Caki2 (cell line): ENCODE measurements at regions not wholly inside any gene's neighbourhood (a gene's known extent, or its start where the extent isn't known, plus 50 kb on each side); places are given as distances from the start of the nearest gene placed in this dataset.
A peak's percentile ranks its signal among the peaks of the same experiment; 100 is the strongest.
"Not testable (repeated sequence)": the region's sequence is repeated elsewhere in the genome, so short reads cannot be mapped to it uniquely, and the experiment has no call there.

Experiments used
- DNase-seq: peaks from one replicate; pipeline ENCODE4 v3.0.0-alpha.2; 2015; ENCODE audit warnings: low read depth
- in situ Hi-C: cut with HindIII; loops from 2 replicates; pipeline ENCODE4 v1.10.0; 2016; ENCODE audit warnings: low sequenced_read_pairs, low pct_unique_long_range_greater_than_20kb, mixed read lengths

- DNase-seq, in situ Hi-C loops: not testable (repeated sequence)
These were observed 114.2 kb upstream of the FBXO28 start for GRCh38 chr1:223999761-224000160.

- DNase-seq, in situ Hi-C loops: not testable (repeated sequence)
These were observed 115.0 kb upstream of the FBXO28 start for GRCh38 chr1:223998676-223999455.

- DNase-seq, in situ Hi-C loops: not testable (repeated sequence)
These were observed 117.5 kb upstream of the FBXO28 start for GRCh38 chr1:223996376-223996775.

GRCh38 chr1:223992456-223993246 is 121.3 kb upstream of the FBXO28 start:
- in situ Hi-C loops, result not testable (repeated sequence)
- DNase-seq, result peak; percentile 99

- in situ Hi-C loops, DNase-seq: not testable (repeated sequence)
These were observed 122.5 kb upstream of the FBXO28 start for GRCh38 chr1:223991297-223991857.

- in situ Hi-C loops, DNase-seq: not testable (repeated sequence)
These were observed 116.2 kb upstream of the TP53BP2 start for GRCh38 chr1:223961985-223962384.

- in situ Hi-C loops, DNase-seq: not testable (repeated sequence)
These were observed 107.1 kb upstream of the TP53BP2 start for GRCh38 chr1:223952801-223953200.

- in situ Hi-C loops, DNase-seq: not testable (repeated sequence)
These were observed 105.8 kb upstream of the TP53BP2 start for GRCh38 chr1:223951551-223951950.

GRCh38 chr1:223949944-223950343 is 104.2 kb upstream of the TP53BP2 start:
- DNase-seq, in situ Hi-C loops: not testable (repeated sequence)

GRCh38 chr1:223948041-223948440 is 102.3 kb upstream of the TP53BP2 start:
- DNase-seq, in situ Hi-C loops: not testable (repeated sequence)

- in situ Hi-C loops, DNase-seq: not testable (repeated sequence)
These were observed 90.8 kb upstream of the TP53BP2 start for GRCh38 chr1:223936592-223936991.

GRCh38 chr1:223931476-223931875 is 85.7 kb upstream of the TP53BP2 start:
- DNase-seq, in situ Hi-C loops: not testable (repeated sequence)

- in situ Hi-C loops, DNase-seq: not testable (repeated sequence)
These were observed 75.1 kb upstream of the TP53BP2 start for GRCh38 chr1:223920805-223921204.

GRCh38 chr1:223915476-223915875 is 69.7 kb upstream of the TP53BP2 start:
- DNase-seq, in situ Hi-C loops: not testable (repeated sequence)

GRCh38 chr1:223913715-223914114 is 68.0 kb upstream of the TP53BP2 start:
- in situ Hi-C loops, DNase-seq: not testable (repeated sequence)

- DNase-seq, in situ Hi-C loops: not testable (repeated sequence)
These were observed 62.3 kb upstream of the TP53BP2 start for GRCh38 chr1:223907943-223908587.

- in situ Hi-C loops, DNase-seq: not testable (repeated sequence)
These were observed 57.5 kb upstream of the TP53BP2 start for GRCh38 chr1:223903221-223903620.

- in situ Hi-C loops, result not testable (repeated sequence)
These were observed 54.0 kb upstream of the TP53BP2 start for GRCh38 chr1:223899775-223900174.

More at GRCh38 chr1:223899775-223900174, 54.0 kb upstream of the TP53BP2 start:
- DNase-seq, result peak; percentile 80
